GM21619 (cell line): ENCODE measurements at regions not wholly inside any gene's neighbourhood (a gene's known extent, or its start where the extent isn't known, plus 50 kb on each side); places are given as distances from the start of the nearest gene placed in this dataset.

Experiments used
- ATAC-seq: cut with Tn5 transposase; IDR thresholded peaks from one replicate; pipeline ENCODE4 v1.9.1; 2021; ENCODE audit not compliant: unreplicated experiment

- ATAC-seq = no peak
Observed at GRCh38 chr18:29153091-29153490, 976.2 kb upstream of the CDH2 start.

GRCh38 chr18:29147944-29148343 is 971.0 kb upstream of the CDH2 start:
- ATAC-seq = no peak

GRCh38 chr18:29146068-29146467 is 969.1 kb upstream of the CDH2 start:
- ATAC-seq = no peak

- ATAC-seq = no peak
Observed at GRCh38 chr18:29140590-29140989, 963.7 kb upstream of the CDH2 start.

GRCh38 chr18:29137773-29138495 is 961.0 kb upstream of the CDH2 start:
- ATAC-seq = no peak

GRCh38 chr18:29123706-29124530 is 947.0 kb upstream of the CDH2 start:
- no peak for ATAC-seq

- no peak for ATAC-seq
Observed at GRCh38 chr18:29104671-29105070, 927.7 kb upstream of the CDH2 start.

- ATAC-seq = no peak
Observed at GRCh38 chr18:29104227-29104626, 927.3 kb upstream of the CDH2 start.

- no peak for ATAC-seq
Observed at GRCh38 chr18:29096079-29096770, 919.3 kb upstream of the CDH2 start.

- no peak for ATAC-seq
Observed at GRCh38 chr18:29087616-29088246, 910.8 kb upstream of the CDH2 start.

- ATAC-seq = no peak
Observed at GRCh38 chr18:29084120-29084519, 907.2 kb upstream of the CDH2 start.

- no peak for ATAC-seq
Observed at GRCh38 chr18:29083545-29083944, 906.6 kb upstream of the CDH2 start.

GRCh38 chr18:29080946-29081345 is 904.0 kb upstream of the CDH2 start:
- ATAC-seq = no peak

GRCh38 chr18:29078273-29078672 is 901.3 kb upstream of the CDH2 start:
- no peak for ATAC-seq

GRCh38 chr18:29077344-29077743 is 900.4 kb upstream of the CDH2 start:
- no peak for ATAC-seq

- ATAC-seq = no peak
Observed at GRCh38 chr18:29076645-29077044, 899.7 kb upstream of the CDH2 start.

- no peak for ATAC-seq
Observed at GRCh38 chr18:29074147-29074546, 897.2 kb upstream of the CDH2 start.

GRCh38 chr18:29071869-29072268 is 894.9 kb upstream of the CDH2 start:
- ATAC-seq = no peak

- no peak for ATAC-seq
Observed at GRCh38 chr18:29063346-29063745, 886.4 kb upstream of the CDH2 start.

- ATAC-seq = no peak
Observed at GRCh38 chr18:29062921-29063320, 886.0 kb upstream of the CDH2 start.

GRCh38 chr18:29060349-29060748 is 883.4 kb upstream of the CDH2 start:
- ATAC-seq = no peak
